HG02884 (cell line): ENCODE measurements at regions not wholly inside any gene's neighbourhood (a gene's known extent, or its start where the extent isn't known, plus 50 kb on each side); places are given as distances from the start of the nearest gene placed in this dataset.
"Not testable (repeated sequence)": the region's sequence is repeated elsewhere in the genome, so short reads cannot be mapped to it uniquely, and the experiment has no call there.

ENCODE experiments used
- ATAC-seq: cut with Tn5 transposase; IDR thresholded peaks from one replicate; pipeline ENCODE4 v1.9.1; 2021; ENCODE audit warnings: mild to moderate bottlenecking, moderate library complexity; ENCODE audit not compliant: unreplicated experiment

DNA sequence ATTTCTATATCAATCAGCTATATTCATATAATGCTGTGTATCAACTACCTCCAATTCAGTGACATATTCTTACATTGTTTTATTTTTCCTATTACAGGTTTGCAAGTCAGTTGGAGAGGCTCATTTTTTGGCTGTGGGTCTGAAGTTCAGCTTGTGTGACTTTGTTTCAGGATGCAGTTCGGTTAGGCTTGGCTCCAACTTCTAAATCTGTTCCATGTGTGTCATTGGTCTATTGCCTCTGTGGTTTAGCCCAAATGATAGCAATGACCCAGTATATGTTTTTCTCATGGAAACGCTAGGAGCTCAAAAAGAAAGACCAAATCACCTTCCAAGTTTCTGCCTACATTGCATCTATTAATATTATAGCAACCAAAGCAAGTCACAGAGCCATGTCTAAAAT lies 848.6 kb upstream of the LRFN5 start:
- no peak for ATAC-seq

DNA sequence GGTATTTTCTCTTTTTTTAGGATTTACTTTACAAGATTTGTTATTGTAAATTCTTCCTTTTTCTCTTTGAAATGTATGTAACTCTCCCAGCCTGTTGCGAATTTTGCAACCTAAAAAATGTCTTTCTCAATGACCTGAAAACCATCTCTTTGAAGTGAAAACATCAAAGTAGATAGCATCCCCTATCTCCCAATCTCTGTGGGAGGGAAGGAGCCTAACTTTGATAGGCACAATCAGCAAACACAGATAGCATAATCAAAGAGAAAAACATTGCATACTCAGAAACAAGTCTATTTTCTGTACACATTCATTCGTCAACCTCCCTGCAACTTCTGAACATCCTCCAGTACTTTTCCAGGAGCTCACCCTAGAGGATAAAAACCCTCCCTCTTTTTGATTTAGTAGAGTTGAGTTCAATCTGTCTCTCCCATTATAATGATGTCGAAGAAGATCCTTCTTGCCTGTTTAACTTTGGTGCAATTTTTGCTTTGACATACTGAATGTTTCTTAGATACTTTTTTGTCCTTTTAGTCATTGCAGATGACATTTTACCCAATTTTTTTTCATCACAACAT lies 849.2 kb upstream of the LRFN5 start:
- ATAC-seq = no peak

DNA sequence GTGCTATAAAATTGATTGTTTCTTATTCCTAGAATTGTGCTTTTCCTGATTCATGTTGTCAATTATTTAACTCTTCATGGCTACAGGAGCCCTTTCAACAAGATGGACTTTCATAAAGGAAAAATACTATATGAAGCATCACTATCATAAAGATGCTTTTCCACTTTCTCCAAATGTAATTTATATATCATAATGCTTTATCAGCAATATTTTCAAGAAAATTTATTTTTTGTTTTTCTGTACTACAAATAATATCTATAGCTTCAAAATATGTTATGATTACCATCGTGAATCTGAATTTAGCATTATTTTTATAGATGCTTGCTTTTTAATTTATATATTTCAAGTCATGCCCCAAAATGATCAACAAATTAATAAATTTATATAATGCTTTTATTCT lies 873.5 kb upstream of the LRFN5 start:
- ATAC-seq = no peak

GRCh38 chr14:40727107-40727506 lies 879.6 kb upstream of the LRFN5 start:
- no peak for ATAC-seq

- no peak for ATAC-seq
These were observed 893.3 kb upstream of the LRFN5 start for GRCh38 chr14:40713387-40713786.

GRCh38 chr14:40697231-40697630 lies 909.4 kb upstream of the LRFN5 start:
- ATAC-seq = no peak

GRCh38 chr14:40694023-40694422 lies 912.7 kb upstream of the LRFN5 start:
- ATAC-seq = no peak

GRCh38 chr14:40691066-40691465 lies 915.6 kb upstream of the LRFN5 start:
- no peak for ATAC-seq

DNA sequence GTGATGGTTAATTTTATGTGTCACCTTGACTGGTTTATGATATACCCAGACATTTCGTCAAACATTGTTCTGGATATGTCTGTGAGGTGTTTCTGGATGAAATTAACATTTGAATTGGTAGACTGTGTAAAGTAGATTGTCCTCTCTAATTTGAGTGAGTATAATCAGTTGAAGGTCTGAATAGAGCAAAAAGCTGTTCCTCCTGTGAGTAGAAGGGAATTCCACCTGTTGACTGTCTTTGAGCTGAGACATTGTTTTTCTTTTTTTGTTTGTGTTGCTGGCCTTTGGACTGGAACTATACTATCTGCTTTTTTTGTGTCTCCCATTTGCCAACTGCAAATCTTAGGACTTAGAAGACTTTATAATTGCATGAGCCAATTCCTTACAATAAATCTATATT lies 920.9 kb upstream of the LRFN5 start:
- ATAC-seq = no peak

- ATAC-seq = no peak
These were observed 922.3 kb upstream of the LRFN5 start for GRCh38 chr14:40684328-40684727.

DNA sequence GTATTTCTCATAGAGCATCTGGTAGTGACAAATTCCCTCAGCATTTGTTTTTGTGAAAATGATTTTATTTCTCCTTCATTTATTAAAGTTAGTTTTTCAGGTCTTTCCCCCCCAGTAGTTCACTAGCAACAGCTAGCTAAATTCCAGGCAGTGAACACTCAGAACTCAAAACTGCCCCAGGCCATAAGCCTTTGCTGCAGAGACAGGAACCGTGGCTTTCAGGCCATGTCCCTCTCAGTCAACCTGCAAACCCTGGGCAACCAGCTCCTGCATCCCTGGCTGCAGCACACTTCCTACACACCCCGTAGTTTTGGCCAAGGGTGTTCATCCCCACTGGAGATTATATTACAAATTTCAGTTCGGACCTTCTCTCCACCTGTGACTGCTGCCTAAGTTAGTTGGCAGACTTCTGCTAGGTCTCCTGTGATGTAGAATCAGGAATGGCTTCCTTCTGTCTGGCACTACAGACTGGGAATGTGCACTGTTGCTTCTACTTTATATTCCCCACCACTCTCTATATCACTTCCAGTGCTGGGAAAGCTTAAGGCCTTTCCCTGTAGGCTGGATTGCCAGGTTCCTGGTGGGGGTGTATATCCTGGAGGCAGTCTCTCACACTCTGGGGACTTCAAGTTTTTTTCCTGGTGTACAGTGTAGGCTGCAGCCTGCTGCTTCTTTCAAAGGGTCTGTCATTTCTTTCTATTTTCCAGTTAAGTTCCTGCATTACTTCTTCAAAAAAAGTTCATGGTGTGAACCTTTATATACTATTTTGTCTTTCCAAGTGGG lies 924.4 kb upstream of the LRFN5 start:
- ATAC-seq = no peak

DNA sequence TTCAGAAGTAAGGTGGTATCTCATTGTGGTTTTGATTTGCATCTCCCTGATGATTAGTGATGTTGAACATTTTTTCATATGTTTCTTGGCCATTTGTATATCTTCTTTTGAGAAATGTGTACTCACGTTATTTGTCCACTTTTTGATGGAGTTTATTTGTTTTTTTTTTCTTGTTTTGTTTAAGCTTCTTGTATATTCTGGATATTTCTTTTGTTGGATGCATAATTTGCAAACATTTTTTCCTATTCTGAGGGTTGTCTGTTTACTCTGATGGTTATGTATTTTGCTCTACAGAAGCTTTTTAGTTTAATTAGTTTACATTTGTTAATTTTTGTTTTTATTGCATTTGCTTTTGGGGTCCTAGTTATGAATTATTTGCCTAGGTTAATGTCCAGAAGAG lies 927.4 kb upstream of the LRFN5 start:
- no peak for ATAC-seq

- not testable (repeated sequence) for ATAC-seq
These were observed 929.5 kb upstream of the LRFN5 start for GRCh38 chr14:40677206-40677605.

GRCh38 chr14:40674502-40674901 lies 932.2 kb upstream of the LRFN5 start:
- ATAC-seq = no peak

DNA sequence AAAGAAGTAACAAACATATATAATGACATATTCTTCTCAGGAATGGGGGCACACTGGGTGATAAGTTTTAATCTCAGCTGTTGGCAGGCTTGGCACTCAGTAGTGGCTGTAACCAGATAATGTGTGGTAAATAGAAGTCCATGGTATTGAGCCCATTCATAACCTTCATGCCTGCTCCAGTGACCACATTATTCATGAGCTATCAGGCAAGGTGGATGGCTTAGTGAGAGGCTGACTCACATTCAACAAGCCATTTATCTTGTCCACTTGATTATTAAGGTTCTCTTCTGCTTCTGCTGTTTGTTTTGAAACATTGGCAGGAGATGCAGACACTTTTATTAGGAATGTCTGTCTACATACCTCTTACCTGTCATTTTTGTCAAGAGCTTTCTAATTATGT lies 950.4 kb upstream of the LRFN5 start:
- no peak for ATAC-seq

DNA sequence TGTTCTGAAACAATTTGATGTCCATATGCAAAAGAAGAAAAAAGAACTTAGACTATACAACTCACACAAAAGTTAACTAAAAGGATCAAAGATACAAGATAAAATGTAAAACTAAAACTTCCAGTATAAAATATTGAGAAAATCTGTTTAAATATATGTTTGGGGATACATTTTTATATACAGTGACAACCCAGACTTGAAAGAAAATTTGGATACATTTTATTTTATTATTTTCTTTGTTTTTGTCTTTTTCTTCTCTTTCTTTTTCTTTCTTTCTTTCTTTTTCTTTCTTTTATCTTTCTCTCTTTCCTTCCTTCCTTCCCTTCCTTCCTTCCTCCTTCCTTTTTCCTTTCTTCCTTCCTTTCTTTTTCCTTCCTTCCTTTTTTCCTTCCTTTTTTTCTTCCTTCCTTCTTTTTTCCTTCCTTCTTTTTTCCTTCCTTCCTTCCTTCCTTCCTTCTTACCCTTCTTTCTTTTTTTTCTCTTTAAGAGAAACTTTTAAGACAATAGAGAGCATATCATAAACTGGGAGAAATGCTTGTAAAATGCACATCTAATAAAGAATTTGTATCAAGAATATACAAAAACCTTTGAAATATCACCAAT lies 954.5 kb upstream of the LRFN5 start:
- no peak for ATAC-seq

GRCh38 chr14:40630471-40630870 lies 976.2 kb upstream of the LRFN5 start:
- ATAC-seq = no peak

GRCh38 chr14:40629551-40630137 lies 977.0 kb upstream of the LRFN5 start:
- ATAC-seq = not testable (repeated sequence)

DNA sequence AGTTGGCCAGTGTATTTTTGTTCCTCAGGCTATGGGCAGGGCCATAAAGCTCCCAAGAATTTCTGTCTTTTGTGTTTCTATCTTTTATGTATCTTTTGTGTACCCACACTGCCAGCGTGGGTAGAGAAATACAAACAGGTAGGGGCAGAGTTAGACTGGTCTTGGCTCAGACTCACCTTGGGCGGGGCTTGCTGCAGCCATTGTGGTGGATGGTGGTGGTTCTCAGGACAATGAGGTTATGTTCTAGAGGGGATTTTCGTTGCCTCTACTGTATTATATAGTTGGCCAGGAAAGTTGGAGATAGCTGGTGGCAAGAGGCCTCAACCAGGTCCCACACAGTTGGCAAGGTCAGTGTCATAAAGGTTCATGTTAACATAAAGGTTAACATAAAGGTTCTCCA lies 977.5 kb upstream of the LRFN5 start:
- no peak for ATAC-seq

- ATAC-seq = no peak
These were observed 983.0 kb upstream of the LRFN5 start for GRCh38 chr14:40623643-40624042.

DNA sequence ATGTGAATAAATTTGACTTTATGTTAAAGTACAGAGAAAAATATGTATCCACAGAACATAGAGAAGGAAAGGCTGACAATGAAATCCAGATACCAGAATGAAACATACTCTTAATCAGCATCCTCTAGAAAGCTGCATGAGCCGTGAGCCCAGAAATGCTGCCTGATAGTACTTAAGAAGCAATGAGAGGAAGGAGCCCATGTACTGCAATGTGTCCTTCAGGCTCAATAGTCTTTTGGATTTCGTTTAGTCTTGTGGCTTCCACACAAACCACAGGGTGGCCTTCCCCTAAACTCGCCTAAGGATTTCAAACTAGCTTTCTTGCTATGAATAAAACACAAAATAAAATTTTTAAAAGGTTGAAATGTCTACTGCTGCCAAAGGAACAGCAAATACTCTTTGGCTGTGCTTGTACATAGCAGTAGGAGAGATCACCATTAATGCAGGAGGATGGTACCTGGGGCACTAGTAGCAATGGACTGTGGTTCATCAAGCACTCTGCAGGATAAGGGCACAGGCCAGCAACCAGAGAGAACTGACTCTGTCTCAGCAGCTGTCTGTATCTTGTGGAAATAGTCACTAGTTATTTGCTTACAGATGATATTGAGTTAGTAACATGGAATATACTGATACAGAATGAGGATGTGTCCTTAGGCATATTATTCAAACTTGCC lies 988.3 kb upstream of the LRFN5 start:
- no peak for ATAC-seq
